ENCODE measurements at regions not wholly inside any gene's neighbourhood (a gene's known extent, or its start where the extent isn't known, plus 50 kb on each side); places are given as distances from the start of the nearest gene placed in this dataset.

- TF ChIP-seq CTCF (IDR thresholded peaks at IDR 0.05; ENCODE audit: borderline replicate concordance, insufficient read depth, low read depth, low read length) = no peak
- no peak overlapping the region for H3K4me3 ChIP-seq (ENCODE audit: low read depth, low read length)
Measured at GRCh38 chr10:60728056-60728455, 50.2 kb upstream of the CDK1 start.

GRCh38 chr10:60726257-60726656, 52.0 kb upstream of the CDK1 start:
- H3K4me3 ChIP-seq (ENCODE audit: low read depth, low read length) = no peak overlapping the region
- TF ChIP-seq CTCF (IDR thresholded peaks at IDR 0.05; ENCODE audit: borderline replicate concordance, insufficient read depth, low read depth, low read length) = no peak

DNA sequence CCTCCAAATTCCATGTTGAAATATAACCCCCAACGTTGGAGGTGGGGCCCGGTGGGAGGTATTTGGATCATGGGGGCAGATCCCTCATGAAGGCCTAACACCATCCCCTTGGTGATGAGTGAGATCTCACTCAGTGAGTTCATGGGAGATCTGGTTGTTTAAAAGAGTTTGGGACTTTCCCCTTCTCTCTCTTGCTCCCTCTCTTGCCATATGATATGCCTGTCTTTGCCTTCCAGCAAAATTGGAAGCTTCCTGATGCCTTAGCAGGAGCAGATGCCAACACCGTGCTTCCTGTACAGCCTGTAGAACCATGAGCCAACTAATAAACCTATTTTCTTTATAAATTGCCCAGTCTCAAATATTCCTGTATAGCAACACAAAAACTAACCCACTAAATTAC, 55.7 kb upstream of the CDK1 start:
- TF ChIP-seq CTCF (IDR thresholded peaks at IDR 0.05; ENCODE audit: borderline replicate concordance, insufficient read depth, low read depth, low read length) = no peak
- H3K4me3 ChIP-seq (ENCODE audit: low read depth, low read length) = no peak overlapping the region

- no peak for TF ChIP-seq CTCF (IDR thresholded peaks at IDR 0.05; ENCODE audit: borderline replicate concordance, insufficient read depth, low read depth, low read length)
- no peak overlapping the region for H3K4me3 ChIP-seq (ENCODE audit: low read depth, low read length)
Measured at GRCh38 chr10:60719721-60720120, 58.6 kb upstream of the CDK1 start.

DNA sequence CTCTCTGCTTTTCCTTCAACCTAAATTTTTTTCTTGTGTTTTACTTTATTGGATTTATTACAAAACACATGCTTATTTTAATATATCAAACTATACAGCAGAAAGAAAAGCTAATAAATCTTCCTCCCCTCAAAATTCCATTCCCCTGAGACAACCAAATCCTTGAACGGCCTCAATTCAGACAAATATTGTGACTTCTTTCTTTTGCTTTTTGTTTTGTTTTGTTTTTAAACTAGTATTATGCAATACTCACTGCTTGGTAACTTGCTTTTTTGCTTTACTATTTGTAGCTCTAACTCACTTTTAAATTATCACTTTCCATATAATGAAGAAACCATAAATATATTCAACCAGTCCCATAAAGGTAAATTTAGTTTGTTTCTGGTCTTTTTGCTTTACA, 59.4 kb upstream of the CDK1 start:
- TF ChIP-seq CTCF (IDR thresholded peaks at IDR 0.05; ENCODE audit: borderline replicate concordance, insufficient read depth, low read depth, low read length) = no peak
- no peak overlapping the region for H3K4me3 ChIP-seq (ENCODE audit: low read depth, low read length)

DNA sequence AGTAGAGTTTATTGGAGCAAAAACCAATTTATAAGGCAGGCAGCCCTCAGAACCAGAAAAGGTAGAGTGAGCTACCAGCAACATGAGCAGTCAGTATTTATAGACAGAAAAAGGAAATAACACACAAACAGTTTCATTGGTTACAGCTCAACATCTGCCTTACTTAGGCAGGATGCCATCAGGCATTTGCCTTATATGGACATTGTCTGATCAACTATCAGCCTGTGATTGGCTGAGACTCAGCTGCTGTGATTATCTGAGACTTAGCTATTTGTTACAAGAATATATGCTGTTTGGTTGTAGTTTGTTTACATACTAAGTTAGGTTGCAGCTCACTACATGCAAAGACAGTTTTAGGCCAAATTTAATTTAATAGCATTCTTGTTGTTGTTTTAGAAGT, 60.4 kb upstream of the CDK1 start:
- no peak overlapping the region for H3K4me3 ChIP-seq (ENCODE audit: low read depth, low read length)
- TF ChIP-seq CTCF (IDR thresholded peaks at IDR 0.05; ENCODE audit: borderline replicate concordance, insufficient read depth, low read depth, low read length) = no peak

- H3K4me3 ChIP-seq (ENCODE audit: low read depth, low read length) = no peak overlapping the region
- TF ChIP-seq CTCF (IDR thresholded peaks at IDR 0.05; ENCODE audit: borderline replicate concordance, insufficient read depth, low read depth, low read length) = no peak
Measured at GRCh38 chr10:60714233-60714632, 64.0 kb upstream of the CDK1 start.

All from GM12875 (cell line).